CD4-positive, alpha-beta T cell (primary cell): ENCODE measurements at regions not wholly inside any gene's neighbourhood (a gene's known extent, or its start where the extent isn't known, plus 50 kb on each side); places are given as distances from the start of the nearest gene placed in this dataset.
A peak's percentile ranks its signal among the peaks of the same experiment; 100 is the strongest.

ENCODE experiments used
- ATAC-seq: fragments of 200-7000 bp; cut with Tn5 transposase; one replicate; pipeline ENCODE4 v1.10.0; 2022; ENCODE audit warnings: mild to moderate bottlenecking; ENCODE audit not compliant: poor library complexity
- CTCF ChIA-PET: fragments of 350-600 bp; sonication (Branson Sonifier 250); formaldehyde crosslinking; loops from one replicate; lab custom pipeline; 2021; ENCODE audit warnings: antibody characterized with exemption, inconsistent platforms; lab: Charles Lee
- POLR2A ChIA-PET: fragments of 350-600 bp; sonication (Branson Sonifier 250); formaldehyde crosslinking; loops from one replicate; lab custom pipeline; 2021; ENCODE audit warnings: antibody characterized with exemption, inconsistent platforms; lab: Charles Lee
- DNase-seq, 14 experiments: peaks; one replicate each; pipeline ENCODE4 v3.0.0-alpha.2; 2013 to 2020; ENCODE audit warnings: mixed read lengths in 2 of 14
- H3K27ac ChIP-seq, 2 donors: one replicate each; pipeline versions ENCODE4 v1.5.1 to v1.7.0; 2013; ENCODE audit warnings: low read length in 2 of 2, low read depth in 1 of 2, mild to moderate bottlenecking in 1 of 2
- H3K27me3 ChIP-seq, 2 experiments: 1 replicate in 1 of 2; 2 replicates in 1 of 2; pipeline versions ENCODE4 v1.6.1 to v1.7.0; 2013; ENCODE audit warnings: low read length in 2 of 2, control low read depth in 1 of 2, mild to moderate bottlenecking in 1 of 2, moderate library complexity in 1 of 2; ENCODE audit not compliant: insufficient read depth in 2 of 2, control insufficient read depth in 1 of 2
- H3K36me3 ChIP-seq: one replicate; pipeline ENCODE4 v1.6.1; 2013; ENCODE audit warnings: low read length, control low read depth; ENCODE audit not compliant: insufficient read depth
- H3K4me1 ChIP-seq: one replicate; pipeline ENCODE4 v1.6.1; 2013; ENCODE audit warnings: low read length, control low read depth; ENCODE audit not compliant: insufficient read depth
- H3K4me3 ChIP-seq: one replicate; pipeline ENCODE4 v1.5.1; 2013; ENCODE audit warnings: mild to moderate bottlenecking, low read length, moderate library complexity
- H3K9me3 ChIP-seq, 2 experiments: 1 replicate in 1 of 2; 2 replicates in 1 of 2; pipeline versions ENCODE4 v1.6.1 to v1.7.0; 2013; ENCODE audit warnings: low read length in 2 of 2, mild to moderate bottlenecking in 2 of 2, control low read depth in 1 of 2, moderate library complexity in 1 of 2; ENCODE audit not compliant: control insufficient read depth in 1 of 2, insufficient read depth in 1 of 2
- H3K27ac Mint-ChIP-seq: one replicate; pipeline ENCODE4 v1.8.0; 2020; ENCODE audit warnings: mixed read lengths
- H3K27me3 Mint-ChIP-seq: one replicate; pipeline ENCODE4 v1.8.0; 2021; ENCODE audit warnings: mixed read lengths
- H3K36me3 Mint-ChIP-seq: one replicate; pipeline ENCODE4 v1.8.0; 2021; ENCODE audit warnings: low read depth, mixed read lengths
- H3K4me1 Mint-ChIP-seq: one replicate; pipeline ENCODE4 v1.8.0; 2021; ENCODE audit warnings: low read depth, mixed read lengths
- H3K4me3 Mint-ChIP-seq: one replicate; pipeline ENCODE4 v1.8.0; 2020; ENCODE audit warnings: mild to moderate bottlenecking, mixed read lengths
- H3K9me3 Mint-ChIP-seq: one replicate; pipeline ENCODE4 v1.8.0; 2020; ENCODE audit warnings: mixed read lengths
- CTCF ChIP-seq: fragments of 200-600 bp; IDR thresholded peaks from one replicate; pipeline ENCODE4 v1.8.0; 2022; ENCODE audit warnings: antibody characterized with exemption, mild to moderate bottlenecking
- intact Hi-C, 2 experiments: fragments of 100-400 bp; cut with DNase I in 1 of 2; cut with micrococcal nuclease in 1 of 2; formaldehyde crosslinking; loops; one replicate each; pipeline versions ENCODE4 v1.15.1 to v1.9.0; 2023 to 2025; cut with DNase I, micrococcal nuclease

GRCh38 chr6:15994814-15995459, 133.9 kb upstream of the MYLIP start:
- no peaks in the 10 kb centered on the region for H3K36me3 Mint-ChIP-seq
- Histone ChIP-seq H3K36me3 (no peaks in the 10 kb centered on the region), H3K9me3 (no peaks in the 10 kb centered on the region), H3K4me1 (no peaks in the 10 kb centered on the region), H3K27me3 (no peaks in the 10 kb centered on the region), H3K27ac (no peak overlapping the region), H3K4me3 (no peak overlapping the region)
- peaks cover 5% of the 10 kb centered on the region for H3K27me3 Mint-ChIP-seq
- POLR2A ChIA-PET = no interaction called here
- intact Hi-C loops = no loop called here
- no peak overlapping the region for H3K27ac Mint-ChIP-seq
- ATAC-seq (no peak), DNase-seq (peak in 1 of 14 experiments; percentile 5)
- no peak overlapping the region for H3K4me3 Mint-ChIP-seq
- H3K9me3 Mint-ChIP-seq = no peaks in the 10 kb centered on the region
- no peak for TF ChIP-seq CTCF
- CTCF ChIA-PET = no interaction called here
- H3K4me1 Mint-ChIP-seq = no peaks in the 10 kb centered on the region

GRCh38 chr6:15993716-15994228, 135.1 kb upstream of the MYLIP start:
- Mint-ChIP-seq H3K27ac (no peak overlapping the region), H3K9me3 (no peaks in the 10 kb centered on the region), H3K27me3 (peaks cover 8% of the 10 kb centered on the region), H3K36me3 (no peaks in the 10 kb centered on the region), H3K4me1 (no peaks in the 10 kb centered on the region), H3K4me3 (no peak overlapping the region)
- Histone ChIP-seq H3K27ac (no peak overlapping the region), H3K4me1 (no peaks in the 10 kb centered on the region), H3K4me3 (no peak overlapping the region), H3K27me3 (no peaks in the 10 kb centered on the region), H3K9me3 (no peaks in the 10 kb centered on the region), H3K36me3 (no peaks in the 10 kb centered on the region)
- intact Hi-C loops = no loop called here
- CTCF ChIA-PET = no interaction called here
- DNase-seq = peak in 1 of 14 experiments; percentile 46
- POLR2A ChIA-PET = interaction anchor here (0.6 kb wide), 1 partner anchor 1898 kb away, joined by 3 read pairs; no protein-coding TSS in a partner anchor
- no peak for ATAC-seq
- TF ChIP-seq CTCF = no peak

- Mint-ChIP-seq H3K9me3 (no peaks in the 10 kb centered on the region), H3K4me1 (no peaks in the 10 kb centered on the region), H3K4me3 (no peak overlapping the region), H3K27ac (no peak overlapping the region), H3K27me3 (peaks cover 4% of the 10 kb centered on the region), H3K36me3 (no peaks in the 10 kb centered on the region)
- Histone ChIP-seq H3K4me3 (no peak overlapping the region), H3K27me3 (no peaks in the 10 kb centered on the region), H3K9me3 (no peaks in the 10 kb centered on the region), H3K36me3 (no peaks in the 10 kb centered on the region), H3K27ac (no peak overlapping the region), H3K4me1 (no peaks in the 10 kb centered on the region)
- ChIA-PET CTCF (no interaction called here), POLR2A (no interaction called here)
- intact Hi-C loops = no loop called here
- TF ChIP-seq CTCF = no peak
- no peak for ATAC-seq
- DNase-seq = no peak
These were observed 138.7 kb upstream of the MYLIP start for GRCh38 chr6:15990179-15990578.
